Heart left ventricle (tissue), 16 donors: ENCODE measurements at regions not wholly inside any gene's neighbourhood (a gene's known extent, or its start where the extent isn't known, plus 50 kb on each side); places are given as distances from the start of the nearest gene placed in this dataset.

ENCODE experiments used
- ATAC-seq, 4 donors: fragments of 200-7000 bp; cut with Tn5 transposase; one replicate each; pipeline ENCODE4 v1.9.1; 2020 to 2022; ENCODE audit warnings: moderate library complexity in 4 of 4, mild to moderate bottlenecking in 3 of 4, moderate number of reproducible peaks in 1 of 4
- DNase-seq, 5 donors: peaks; one replicate each; pipeline ENCODE4 v3.0.0-alpha.2; 2020
- H3K27ac ChIP-seq, 12 donors: fragments of 200-600 bp; sonication (generic) in 4 of 12; one replicate each; pipeline versions ENCODE4 v1.5.0 to v1.8.0; 2016 to 2022; ENCODE audit warnings: mild to moderate bottlenecking in 2 of 12
- H3K27me3 ChIP-seq, 9 donors: fragments of 200-600 bp; sonication (generic) in 2 of 9; one replicate each; pipeline versions ENCODE4 v1.5.1 to v1.8.0; 2016 to 2022; ENCODE audit warnings: mild to moderate bottlenecking in 3 of 9
- H3K36me3 ChIP-seq, 9 donors: fragments of 200-600 bp; sonication (generic) in 2 of 9; one replicate each; pipeline versions ENCODE4 v1.5.0 to v1.8.0; 2018 to 2022; ENCODE audit warnings: mild to moderate bottlenecking in 2 of 9
- H3K4me1 ChIP-seq, 12 donors: fragments of 200-600 bp; sonication (generic) in 4 of 12; one replicate each; pipeline versions ENCODE4 v1.5.0 to v1.8.0; 2016 to 2022; ENCODE audit warnings: mild to moderate bottlenecking in 3 of 12
- H3K4me3 ChIP-seq, 12 donors: fragments of 200-600 bp; sonication (generic) in 4 of 12; one replicate each; pipeline versions ENCODE4 v1.5.0 to v1.8.0; 2017 to 2022; ENCODE audit warnings: mild to moderate bottlenecking in 9 of 12, moderate library complexity in 4 of 12
- H3K9me3 ChIP-seq, 12 donors: fragments of 200-600 bp; sonication (generic) in 4 of 12; one replicate each; pipeline versions ENCODE4 v1.5.0 to v1.8.0; 2016 to 2022; ENCODE audit warnings: mild to moderate bottlenecking in 1 of 12
- POLR2A ChIP-seq, 2 donors: fragments of 450-650 bp; IDR thresholded peaks; one replicate each; pipeline ENCODE4 v1.6.1; 2017; ENCODE audit warnings: antibody characterized with exemption in 2 of 2, mild to moderate bottlenecking in 2 of 2, moderate library complexity in 2 of 2
- WGBS, 4 donors: extraction: QIAGEN DNeasy Blood & Tissue Kit in 2 of 4; methylation state at CpG; one replicate each; pipeline versions ENCODE4 v1.1.5 to v1.1.7; 2013 to 2018; 5-methylcytosine and 5-hydroxymethylcytosine counted together
- intact Hi-C, 10 donors: fragments of 100-400 bp; cut with DNase I; formaldehyde crosslinking; loops; one replicate each; pipeline versions ENCODE4 v1.11.1 to v1.14.2; 2022
- TF ChIP-seq, protein P1 (sequence below), 12 donors: fragments of 200-600 bp; sonication (generic) in 4 of 12; IDR thresholded peaks; one replicate each; pipeline versions ENCODE4 v1.5.0 to v1.8.0; 2018 to 2022; ENCODE audit warnings: antibody characterized with exemption in 12 of 12, mild to moderate bottlenecking in 5 of 12
- donor health status: ischemic (EF 13 %, LVEDD 7.1; RV severe dilation, severe dysfunction).
- donor health status: healthy with polysubstance abuse.
- donor health status: DM: no; HTN: yes; CAD: no.
- donor health status: DM: no; HTN: no; CAD: no.
- donor health status: ischemic (EF 25% LVEDD 6.9; RV normal size, moderate dysfunction).
- donor health status: ischemic (EF 25% LVEDD 5.7; RV mildly dilated, moderate dysfunction).
- donor health status: healthy.
- donor health status: DM: yes; HTN: yes; CAD: no.
- donor health status: ischemic (EF 35%, LVEDD 5.7; RV mildly dilated, moderate dysfunction).
- donor health status: nonischemic (EF 11% LVEDD 7.7; RV severe dilation, severe dysfunction).
- donor health status: DM: yes; HTN: yes; CAD: no.
- donor health status: PGD.
- donor health status: ischemic (EF 29% LVEDD 5.4; RV normal size, mild dysfunction).
- donor health status: nonischemic (EF 23%, LVEDD 6.1; RV moderate dilation, normal function).

DNA sequence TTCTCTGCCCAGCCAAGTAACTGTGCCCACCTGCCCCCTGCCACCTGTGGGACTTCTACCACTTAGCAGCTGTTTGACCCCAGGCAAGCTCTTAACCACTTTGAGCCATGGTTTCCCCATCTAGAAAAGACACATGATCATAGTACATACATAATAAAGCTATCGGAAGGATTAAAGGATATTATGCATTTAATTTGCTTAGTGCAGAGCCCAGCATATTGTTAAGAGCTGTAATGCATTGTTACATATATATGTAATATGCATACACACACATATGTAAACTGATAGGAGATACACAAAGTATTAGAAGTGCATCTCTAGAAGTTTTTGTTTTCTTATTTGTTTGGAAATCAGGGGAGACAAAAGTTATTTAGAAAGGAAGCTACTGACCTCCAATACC lies 83.5 kb upstream of the ZBTB40 start:
- 85 to 100% (median 92%) methylated on average over 1 of the region's 1 CpG for WGBS, 4 donors
- TF ChIP-seq, protein P1, sequence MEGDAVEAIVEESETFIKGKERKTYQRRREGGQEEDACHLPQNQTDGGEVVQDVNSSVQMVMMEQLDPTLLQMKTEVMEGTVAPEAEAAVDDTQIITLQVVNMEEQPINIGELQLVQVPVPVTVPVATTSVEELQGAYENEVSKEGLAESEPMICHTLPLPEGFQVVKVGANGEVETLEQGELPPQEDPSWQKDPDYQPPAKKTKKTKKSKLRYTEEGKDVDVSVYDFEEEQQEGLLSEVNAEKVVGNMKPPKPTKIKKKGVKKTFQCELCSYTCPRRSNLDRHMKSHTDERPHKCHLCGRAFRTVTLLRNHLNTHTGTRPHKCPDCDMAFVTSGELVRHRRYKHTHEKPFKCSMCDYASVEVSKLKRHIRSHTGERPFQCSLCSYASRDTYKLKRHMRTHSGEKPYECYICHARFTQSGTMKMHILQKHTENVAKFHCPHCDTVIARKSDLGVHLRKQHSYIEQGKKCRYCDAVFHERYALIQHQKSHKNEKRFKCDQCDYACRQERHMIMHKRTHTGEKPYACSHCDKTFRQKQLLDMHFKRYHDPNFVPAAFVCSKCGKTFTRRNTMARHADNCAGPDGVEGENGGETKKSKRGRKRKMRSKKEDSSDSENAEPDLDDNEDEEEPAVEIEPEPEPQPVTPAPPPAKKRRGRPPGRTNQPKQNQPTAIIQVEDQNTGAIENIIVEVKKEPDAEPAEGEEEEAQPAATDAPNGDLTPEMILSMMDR (IDR thresholded peaks at IDR 0.05) = no peak
- no peak for TF ChIP-seq POLR2A (IDR thresholded peaks at IDR 0.05)
- peaks cover 0 to 66% (median 7%) of the 10 kb centered on the region in 9 donors for H3K27me3 ChIP-seq

GRCh38 chr1:22369294-22370189 lies 82.1 kb upstream of the ZBTB40 start:
- intact Hi-C loops = no loop called here
- ATAC-seq (no peak), DNase-seq (no peak)
- Histone ChIP-seq H3K27me3 (peaks cover 0 to 52% (median 7%) of the 10 kb centered on the region in 9 donors), H3K4me3 (no peak overlapping the region), H3K27ac (no peak overlapping the region), H3K36me3 (no peaks in the 10 kb centered on the region), H3K4me1 (no peaks in the 10 kb centered on the region), H3K9me3 (peaks cover 0 to 9% (median 0%) of the 10 kb centered on the region in 12 donors)
- 66 to 75% (median 72%) methylated on average over 11 of the region's 11 CpGs for WGBS, 4 donors
- no peak for TF ChIP-seq POLR2A (IDR thresholded peaks at IDR 0.05)
- TF ChIP-seq, protein P1 (IDR thresholded peaks at IDR 0.05) = no peak

More for the DNA sequence above, 83.5 kb upstream of the ZBTB40 start:
- Histone ChIP-seq H3K4me1 (no peaks in the 10 kb centered on the region), H3K36me3 (no peaks in the 10 kb centered on the region), H3K4me3 (no peak overlapping the region), H3K27ac (no peak overlapping the region), H3K9me3 (peaks cover 0 to 2% (median 0%) of the 10 kb centered on the region in 12 donors)
- ATAC-seq = no peak
- intact Hi-C loops = no loop called here
- no peak for DNase-seq

DNA sequence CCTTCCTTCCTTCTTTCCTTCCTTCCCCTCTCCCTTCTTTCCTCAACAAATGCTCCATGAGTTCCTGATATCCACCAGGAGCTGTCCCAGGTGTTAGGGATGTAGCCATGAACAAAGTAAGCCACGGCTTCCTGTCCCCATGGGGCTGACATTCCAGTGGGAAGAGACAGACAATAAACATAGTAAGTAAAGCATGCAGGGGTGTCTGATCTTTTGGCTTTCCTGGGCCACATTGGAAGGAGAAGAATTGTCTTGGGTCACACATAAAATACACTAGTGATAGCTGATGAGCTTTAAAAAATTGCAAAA lies 81.5 kb upstream of the ZBTB40 start:
- no peak for ATAC-seq
- 18 to 28% (median 25%) methylated on average over 1 of the region's 1 CpG for WGBS, 4 donors
- intact Hi-C loops = no loop called here
- Histone ChIP-seq H3K27me3 (peaks cover 0 to 56% (median 7%) of the 10 kb centered on the region in 9 donors), H3K9me3 (peaks cover 0 to 9% (median 0%) of the 10 kb centered on the region in 12 donors), H3K27ac (no peak overlapping the region), H3K4me1 (no peaks in the 10 kb centered on the region), H3K4me3 (no peak overlapping the region), H3K36me3 (no peaks in the 10 kb centered on the region)
- DNase-seq = no peak
- no peak for TF ChIP-seq POLR2A (IDR thresholded peaks at IDR 0.05)
- TF ChIP-seq, protein P1 (IDR thresholded peaks at IDR 0.05) = no peak

GRCh38 chr1:22371408-22371807 lies 80.2 kb upstream of the ZBTB40 start:
- H3K4me1 ChIP-seq = no peaks in the 10 kb centered on the region
- H3K27me3 ChIP-seq = peaks cover 0 to 50% (median 7%) of the 10 kb centered on the region in 9 donors
- no peak for ATAC-seq
- no peaks in the 10 kb centered on the region for H3K36me3 ChIP-seq
- TF ChIP-seq, protein P1 (IDR thresholded peaks at IDR 0.05) = no peak
- peaks cover 0 to 9% (median 0%) of the 10 kb centered on the region in 12 donors for H3K9me3 ChIP-seq
- intact Hi-C loops = no loop called here
- 72 to 87% (median 77%) methylated on average over 5 of the region's 5 CpGs for WGBS, 4 donors
- H3K27ac ChIP-seq = no peak overlapping the region
- no peak overlapping the region for H3K4me3 ChIP-seq
- DNase-seq = no peak
